Astrocyte (in vitro differentiated cells and primary cell): ENCODE measurements at regions not wholly inside any gene's neighbourhood (a gene's known extent, or its start where the extent isn't known, plus 50 kb on each side); places are given as distances from the start of the nearest gene placed in this dataset.

ENCODE experiments used
- DNase-seq: peaks from one replicate; pipeline ENCODE4 v3.0.0-alpha.2; 2010; ENCODE audit warnings: low read depth
- FAIRE-seq: peaks from 2 replicates; lab custom pipeline; 2011; peaks lifted over from hg19 to GRCh38; lab: Jason Lieb, UNC
- H2AFZ ChIP-seq: 2 replicates; pipeline ENCODE4 v1.6.0; 2012; ENCODE audit warnings: low read depth, low read length, inconsistent platforms
- H3K27ac ChIP-seq: 2 replicates; pipeline ENCODE4 v1.5.1; 2011; ENCODE audit warnings: low read depth, low read length, inconsistent platforms
- H3K27me3 ChIP-seq: 2 replicates; pipeline ENCODE4 v1.6.0; 2011; ENCODE audit warnings: low read length, inconsistent platforms; ENCODE audit not compliant: insufficient read depth
- H3K36me3 ChIP-seq: 2 replicates; pipeline ENCODE4 v1.5.1; 2011; ENCODE audit warnings: low read length, inconsistent platforms; ENCODE audit not compliant: insufficient read depth
- H3K4me1 ChIP-seq: 2 replicates; pipeline ENCODE4 v1.5.1; 2011; ENCODE audit warnings: low read length, inconsistent platforms; ENCODE audit not compliant: insufficient read depth
- H3K4me2 ChIP-seq: 2 replicates; pipeline ENCODE4 v1.6.0; 2012; ENCODE audit warnings: low read length, inconsistent platforms
- H3K4me3 ChIP-seq: 2 replicates; pipeline ENCODE4 v1.5.1; 2011; ENCODE audit warnings: low read depth, mild to moderate bottlenecking, low read length, inconsistent platforms; ENCODE audit not compliant: insufficient read depth
- H3K79me2 ChIP-seq: 2 replicates; pipeline ENCODE4 v1.6.0; 2012; ENCODE audit warnings: mild to moderate bottlenecking, low read length, inconsistent platforms; ENCODE audit not compliant: insufficient read depth
- H3K9ac ChIP-seq: 2 replicates; pipeline ENCODE4 v1.6.0; 2012; ENCODE audit warnings: mild to moderate bottlenecking, low read length, inconsistent platforms
- H3K9me3 ChIP-seq: 2 replicates; pipeline ENCODE4 v1.5.1; 2012; ENCODE audit warnings: low read depth, mild to moderate bottlenecking, low read length, inconsistent platforms; ENCODE audit not compliant: insufficient read depth
- H4K20me1 ChIP-seq: 2 replicates; pipeline ENCODE4 v1.6.0; 2012; ENCODE audit warnings: low read length, inconsistent platforms; ENCODE audit not compliant: insufficient read depth
- H3K27ac Mint-ChIP-seq: one replicate; pipeline ENCODE4 v1.8.0; 2021; ENCODE audit warnings: mild to moderate bottlenecking, mixed read lengths; ENCODE audit not compliant: unreplicated experiment
- H3K27me3 Mint-ChIP-seq: one replicate; pipeline ENCODE4 v1.8.0; 2021; ENCODE audit warnings: low read depth, mixed read lengths; ENCODE audit not compliant: unreplicated experiment
- H3K36me3 Mint-ChIP-seq: one replicate; pipeline ENCODE4 v1.8.0; 2021; ENCODE audit warnings: low read depth, mixed read lengths; ENCODE audit not compliant: unreplicated experiment
- H3K4me1 Mint-ChIP-seq: one replicate; pipeline ENCODE4 v1.8.0; 2021; ENCODE audit warnings: low read depth, mixed read lengths; ENCODE audit not compliant: unreplicated experiment
- H3K4me3 Mint-ChIP-seq: one replicate; pipeline ENCODE4 v1.8.0; 2021; ENCODE audit warnings: mild to moderate bottlenecking, moderate library complexity, mixed read lengths; ENCODE audit not compliant: unreplicated experiment
- H3K9me3 Mint-ChIP-seq: one replicate; pipeline ENCODE4 v1.8.0; 2021; ENCODE audit warnings: mild to moderate bottlenecking, mixed read lengths; ENCODE audit not compliant: unreplicated experiment
- CTCF ChIP-seq: IDR thresholded peaks from 2 replicates; pipeline ENCODE4 v1.5.1; 2011; ENCODE audit warnings: low read depth, mild to moderate bottlenecking, inconsistent platforms, low read length, moderate library complexity; ENCODE audit not compliant: insufficient read depth
- EZH2 ChIP-seq: IDR thresholded peaks from 2 replicates; pipeline ENCODE4 v1.6.1; 2012; ENCODE audit warnings: mild to moderate bottlenecking, low read length, inconsistent platforms; ENCODE audit not compliant: insufficient read depth

GRCh38 chr5:172572440-172572839, 68.6 kb upstream of the NEURL1B start:
- no peaks in the 10 kb centered on the region for H3K79me2 ChIP-seq
- no peak overlapping the region for H2AFZ ChIP-seq
- H3K4me3 ChIP-seq, result no peak overlapping the region
- H4K20me1 ChIP-seq, result no peaks in the 10 kb centered on the region
- peaks cover 44% of the 10 kb centered on the region for H3K27me3 Mint-ChIP-seq
- H3K4me3 Mint-ChIP-seq, result no peak overlapping the region
- H3K4me1 Mint-ChIP-seq, result peaks cover 2% of the 10 kb centered on the region
- FAIRE-seq, result no peak
- H3K9ac ChIP-seq, result no peak overlapping the region
- no peaks in the 10 kb centered on the region for H3K9me3 Mint-ChIP-seq
- H3K4me1 ChIP-seq, result no peaks in the 10 kb centered on the region
- H3K36me3 ChIP-seq, result no peaks in the 10 kb centered on the region
- no peak overlapping the region for H3K27ac Mint-ChIP-seq
- DNase-seq, result no peak
- no peak overlapping the region for H3K27ac ChIP-seq
- TF ChIP-seq CTCF (no peak), EZH2 (no peak)
- peaks cover 23% of the 10 kb centered on the region for H3K27me3 ChIP-seq
- no peaks in the 10 kb centered on the region for H3K36me3 Mint-ChIP-seq
- no peak overlapping the region for H3K4me2 ChIP-seq
- peaks cover 5% of the 10 kb centered on the region for H3K9me3 ChIP-seq

DNA sequence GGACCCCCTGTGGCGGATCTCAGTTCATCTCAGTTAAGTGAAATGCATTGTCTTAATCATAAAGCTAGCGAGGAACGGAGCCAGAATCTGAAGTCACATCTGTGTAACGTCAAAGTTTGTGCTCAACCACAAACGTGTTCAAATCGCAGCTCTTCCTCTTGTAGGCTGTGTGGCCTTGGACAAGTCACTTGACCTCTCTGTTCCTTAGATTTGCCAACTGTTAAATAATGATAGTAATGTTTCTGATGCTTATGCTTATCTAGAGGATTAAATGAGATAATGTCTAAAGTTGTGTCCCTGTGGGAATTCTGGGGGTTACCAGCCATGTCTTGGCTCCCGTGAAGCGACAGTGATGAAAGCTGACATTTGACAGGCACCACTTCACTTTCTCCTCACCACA, 69.2 kb upstream of the NEURL1B start:
- TF ChIP-seq CTCF, result no peak
- no peak for TF ChIP-seq EZH2
- Histone ChIP-seq H3K4me3 (no peak overlapping the region), H4K20me1 (no peaks in the 10 kb centered on the region), H2AFZ (no peak overlapping the region), H3K27me3 (peaks cover 23% of the 10 kb centered on the region), H3K79me2 (no peaks in the 10 kb centered on the region), H3K9me3 (peaks cover 5% of the 10 kb centered on the region), H3K9ac (no peak overlapping the region), H3K36me3 (no peaks in the 10 kb centered on the region), H3K4me2 (no peak overlapping the region), H3K4me1 (no peaks in the 10 kb centered on the region), H3K27ac (no peak overlapping the region)
- no peaks in the 10 kb centered on the region for H3K9me3 Mint-ChIP-seq
- H3K4me3 Mint-ChIP-seq, result no peak overlapping the region
- FAIRE-seq (no peak), DNase-seq (no peak)
- no peak overlapping the region for H3K27ac Mint-ChIP-seq
- peaks cover 2% of the 10 kb centered on the region for H3K4me1 Mint-ChIP-seq
- peaks cover 43% of the 10 kb centered on the region for H3K27me3 Mint-ChIP-seq
- no peaks in the 10 kb centered on the region for H3K36me3 Mint-ChIP-seq

- no peak overlapping the region for H2AFZ ChIP-seq
- no peak for TF ChIP-seq CTCF
- no peak for TF ChIP-seq EZH2
- peaks cover 5% of the 10 kb centered on the region for H3K9me3 ChIP-seq
- H3K9ac ChIP-seq, result no peak overlapping the region
- H3K4me2 ChIP-seq, result no peak overlapping the region
- Mint-ChIP-seq H3K4me3 (no peak overlapping the region), H3K36me3 (no peaks in the 10 kb centered on the region), H3K9me3 (no peaks in the 10 kb centered on the region), H3K27ac (no peak overlapping the region), H3K27me3 (peaks cover 43% of the 10 kb centered on the region), H3K4me1 (peaks cover 2% of the 10 kb centered on the region)
- H3K27ac ChIP-seq, result no peak overlapping the region
- DNase-seq, result no peak
- no peaks in the 10 kb centered on the region for H3K4me1 ChIP-seq
- FAIRE-seq, result no peak
- H3K4me3 ChIP-seq, result no peak overlapping the region
- no peaks in the 10 kb centered on the region for H3K79me2 ChIP-seq
- no peaks in the 10 kb centered on the region for H3K36me3 ChIP-seq
- no peaks in the 10 kb centered on the region for H4K20me1 ChIP-seq
- H3K27me3 ChIP-seq, result peaks cover 23% of the 10 kb centered on the region
These were observed 69.7 kb upstream of the NEURL1B start for GRCh38 chr5:172571413-172571812.
